GM12872 (cell line): ENCODE measurements at regions not wholly inside any gene's neighbourhood (a gene's known extent, or its start where the extent isn't known, plus 50 kb on each side); places are given as distances from the start of the nearest gene placed in this dataset.

Experiments
- CTCF ChIP-seq: IDR thresholded peaks from 3 replicates; pipeline ENCODE4 v1.5.1; 2011; ENCODE audit warnings: low read depth, mild to moderate bottlenecking, low read length, moderate library complexity; ENCODE audit not compliant: insufficient read depth

GRCh38 chr16:8502446-8502845, 87.9 kb downstream of the TMEM114 start:
- TF ChIP-seq CTCF = no peak

- no peak for TF ChIP-seq CTCF
Observed at GRCh38 chr16:8500351-8500750, 90.0 kb downstream of the TMEM114 start.

- TF ChIP-seq CTCF = no peak
Observed at GRCh38 chr16:8496364-8496763, 93.9 kb downstream of the TMEM114 start.

GRCh38 chr16:8493972-8494371, 96.3 kb downstream of the TMEM114 start:
- no peak for TF ChIP-seq CTCF

GRCh38 chr16:8492690-8493089, 97.6 kb downstream of the TMEM114 start:
- no peak for TF ChIP-seq CTCF

- no peak for TF ChIP-seq CTCF
Observed at GRCh38 chr16:8489580-8489979, 100.7 kb downstream of the TMEM114 start.

GRCh38 chr16:8486985-8487384, 103.3 kb downstream of the TMEM114 start:
- no peak for TF ChIP-seq CTCF

GRCh38 chr16:8483396-8483795, 106.9 kb downstream of the TMEM114 start:
- TF ChIP-seq CTCF = no peak
